HCT116 (cell line): ENCODE measurements at regions not wholly inside any gene's neighbourhood (a gene's known extent, or its start where the extent isn't known, plus 50 kb on each side); places are given as distances from the start of the nearest gene placed in this dataset.

Experiments
- ATAC-seq: fragments of 200-7000 bp; cut with Tn5 transposase; 2 replicates; pipeline ENCODE4 v1.9.1; 2020; ENCODE audit warnings: mild to moderate bottlenecking, moderate library complexity
- BruUV-seq: library from RNA; stranded (reverse); fragments of 400-500 nt; replicated peaks from 2 replicates; lab custom pipeline; 2021; lab: Mats Ljungman, UMichigan
- CTCF ChIA-PET: fragments of 300-600 bp; sonication (Branson Sonifier 250); formaldehyde crosslinking; loops from one replicate; lab custom pipeline; 2021; ENCODE audit warnings: antibody characterized with exemption; lab: Charles Lee
- POLR2A ChIA-PET: fragments of 300-600, 350-600 bp; sonication (Branson Sonifier 250); formaldehyde crosslinking; loops from one replicate; lab custom pipeline; 2021; ENCODE audit warnings: antibody characterized with exemption; lab: Charles Lee
- RAD21 ChIA-PET, 2 experiments: fragments of 300-600 bp; sonication (Branson Sonifier 250); formaldehyde crosslinking; loops; one replicate each; lab custom pipeline; 2023; ENCODE audit warnings: low total read pairs in 2 of 2; ENCODE audit not compliant: uncharacterized antibody in 2 of 2, unreplicated experiment in 2 of 2, low non-redundant PET in 1 of 2; lab: Charles Lee
- DNase-seq: peaks from one replicate; pipeline ENCODE4 v3.0.0-alpha.2; 2010; ENCODE audit warnings: low read depth, low spot score
- H2AFZ ChIP-seq: fragments of 200-600 bp; shearing (Covaris generic), sonication (generic); 2 replicates; pipeline ENCODE4 v1.6.1; 2017; ENCODE audit warnings: low read depth, mixed run types, mixed read lengths, antibody characterized with exemption, low read length; ENCODE audit not compliant: poor library complexity, severe bottlenecking
- H3K27ac ChIP-seq: 2 replicates; pipeline ENCODE4 v1.5.1; 2012; ENCODE audit warnings: low read depth, low read length
- H3K27me3 ChIP-seq: fragments of 200-600 bp; sonication (generic); 2 replicates; pipeline ENCODE4 v1.6.1; 2016; ENCODE audit warnings: mixed run types, low read length, mixed read lengths; ENCODE audit not compliant: insufficient read depth
- H3K36me3 ChIP-seq, 2 experiments: fragments of 200-500 bp in 1 of 2; fragments of 200-600 bp in 1 of 2; sonication (Bioruptor generic) in 1 of 2; sonication (generic) in 1 of 2; 2 replicates each; pipeline versions ENCODE4 v1.5.1 to v1.6.1; 2014 to 2016; ENCODE audit warnings: low read length in 2 of 2, inconsistent platforms in 1 of 2, mixed read lengths in 1 of 2, mixed run types in 1 of 2; ENCODE audit not compliant: insufficient read depth in 2 of 2, control insufficient read depth in 1 of 2
- H3K4me1 ChIP-seq, 2 experiments: fragments of 200-600 bp in 1 of 2; sonication (generic) in 1 of 2; 2 replicates each; pipeline versions ENCODE4 v1.5.1 to v1.6.1; 2012 to 2017; ENCODE audit warnings: low read length in 2 of 2, inconsistent platforms in 1 of 2, mild to moderate bottlenecking in 1 of 2, mixed read lengths in 1 of 2, mixed run types in 1 of 2, moderate library complexity in 1 of 2; ENCODE audit not compliant: insufficient read depth in 2 of 2, control insufficient read depth in 1 of 2
- H3K4me2 ChIP-seq: fragments of 200-600 bp; sonication (generic); 2 replicates; pipeline ENCODE4 v1.6.1; 2017; ENCODE audit warnings: mixed run types, low read length, mixed read lengths
- H3K4me3 ChIP-seq, 2 experiments: fragments of 200-600 bp in 1 of 2; sonication (generic) in 1 of 2; replicated peaks in 1 of 2; 2 replicates each; pipeline ENCODE4 v1.5.1; 2011 to 2016; ENCODE audit warnings: low read length in 2 of 2, control low read depth in 1 of 2, low read depth in 1 of 2, mild to moderate bottlenecking in 1 of 2, mixed read lengths in 1 of 2, mixed run types in 1 of 2
- H3K79me2 ChIP-seq: fragments of 200-600 bp; sonication (generic); 2 replicates; pipeline ENCODE4 v1.6.1; 2017; ENCODE audit warnings: mild to moderate bottlenecking, mixed run types, low read length, moderate library complexity, mixed read lengths; ENCODE audit not compliant: insufficient read depth
- H3K9ac ChIP-seq: fragments of 200-600 bp; sonication (generic); 2 replicates; pipeline ENCODE4 v1.6.1; 2016; ENCODE audit warnings: low read length, mixed read lengths
- H3K9me2 ChIP-seq: fragments of 200-600 bp; sonication (generic), shearing (Covaris generic); 2 replicates; pipeline ENCODE4 v1.6.1; 2017; ENCODE audit warnings: mixed run types, mild to moderate bottlenecking, moderate library complexity; ENCODE audit not compliant: insufficient read depth
- H3K9me3 ChIP-seq, 2 experiments: fragments of 200-500 bp in 1 of 2; fragments of 200-600 bp in 1 of 2; sonication (Bioruptor generic) in 1 of 2; sonication (generic) in 1 of 2; 2 replicates each; pipeline ENCODE4 v1.6.1; 2014 to 2017; ENCODE audit warnings: low read length in 2 of 2, mixed read lengths in 2 of 2, inconsistent platforms in 1 of 2, low read depth in 1 of 2, mild to moderate bottlenecking in 1 of 2, mixed run types in 1 of 2, moderate library complexity in 1 of 2; ENCODE audit not compliant: control insufficient read depth in 1 of 2, insufficient read depth in 1 of 2
- H4K20me1 ChIP-seq: fragments of 200-600 bp; sonication (generic), shearing (Covaris generic); 2 replicates; pipeline ENCODE4 v1.6.1; 2017; ENCODE audit warnings: mixed run types, mild to moderate bottlenecking, moderate library complexity; ENCODE audit not compliant: insufficient read depth
- CBX3 ChIP-seq: IDR thresholded peaks from 2 replicates; pipeline ENCODE4 v1.6.1; 2012; ENCODE audit warnings: low read depth
- EZH2phosphoT487 ChIP-seq: fragments of 200-600 bp; IDR thresholded peaks from 2 replicates; pipeline ENCODE4 v1.6.1; 2018; ENCODE audit warnings: antibody characterized with exemption, borderline replicate concordance
- FOSL1 ChIP-seq: IDR thresholded peaks from 2 replicates; pipeline ENCODE4 v1.6.1; 2012; ENCODE audit warnings: low read depth
- POLR2A ChIP-seq: IDR thresholded peaks from 2 replicates; pipeline ENCODE4 v1.7.0; 2011; ENCODE audit warnings: borderline replicate concordance; ENCODE audit not compliant: insufficient read depth, insufficient read length; ENCODE audit errors: extremely low read depth
- REST ChIP-seq: IDR thresholded peaks from 2 replicates; pipeline ENCODE4 v1.6.1; 2012; ENCODE audit warnings: low read depth
- TCF7L2 ChIP-seq: IDR thresholded peaks from 2 replicates; pipeline ENCODE4 v1.7.0; 2011; ENCODE audit warnings: borderline replicate concordance, inconsistent platforms; ENCODE audit not compliant: insufficient read depth, insufficient read length; ENCODE audit errors: extremely low read depth
- YY1 ChIP-seq: IDR thresholded peaks from 2 replicates; pipeline ENCODE4 v1.6.1; 2011; ENCODE audit warnings: low read length, low read depth, moderate library complexity, mild to moderate bottlenecking; ENCODE audit not compliant: insufficient replicate concordance; ENCODE audit errors: extremely low read depth
- ZFX ChIP-seq: fragments of 450-650 bp; IDR thresholded peaks from 2 replicates; pipeline ENCODE4 v1.6.1; 2017
- intact Hi-C: fragments of 100-400 bp; cut with micrococcal nuclease; formaldehyde crosslinking; loops from 2 replicates; pipeline ENCODE4 v1.10.0; 2022

DNA sequence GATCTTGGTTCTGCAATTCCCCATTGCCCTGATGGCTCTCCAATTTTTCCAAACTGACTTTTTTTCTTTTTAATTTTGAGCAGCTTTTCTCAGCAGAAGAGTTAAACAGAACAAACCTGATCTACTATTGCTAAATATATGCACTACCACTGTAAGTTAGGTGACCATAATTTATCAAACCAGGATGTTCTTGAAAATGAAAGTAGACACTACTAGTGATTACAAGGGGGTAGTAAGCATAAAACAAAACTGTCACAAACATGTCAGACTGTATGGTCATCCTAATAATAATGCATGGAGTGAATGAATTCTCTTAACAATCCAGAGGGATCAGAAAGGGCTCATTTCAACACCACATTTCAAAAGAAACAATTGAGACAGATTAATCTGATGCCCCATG, 183.0 kb upstream of the FOXN3 start:
- Histone ChIP-seq H3K4me2 (no peak overlapping the region), H3K36me3 (no peaks in the 10 kb centered on the region), H3K4me3 (no peak overlapping the region), H3K27ac (no peak overlapping the region), H3K9ac (no peak overlapping the region), H3K27me3 (no peaks in the 10 kb centered on the region), H4K20me1 (no peaks in the 10 kb centered on the region), H3K9me2 (no peaks in the 10 kb centered on the region)
- CTCF ChIA-PET = no interaction called here
- DNase-seq (no peak), ATAC-seq (no peak)
- intact Hi-C loops = no loop called here
- BruUV-seq = no TSS peak
- TF ChIP-seq ZFX (no peak), REST (no peak), TCF7L2 (no peak)
- TF ChIP-seq, all 23 proteins: peak for 0
- Histone ChIP-seq H3K4me1 (no peaks in the 10 kb centered on the region), H3K79me2 (no peaks in the 10 kb centered on the region), H2AFZ (no peak overlapping the region), H3K9me3 (peaks cover 0 to 20% of the 10 kb centered on the region in 2 experiments; a peak in 2 of 4 replicates)
- RAD21 ChIA-PET = no interaction called here
- POLR2A ChIA-PET = no interaction called here

DNA sequence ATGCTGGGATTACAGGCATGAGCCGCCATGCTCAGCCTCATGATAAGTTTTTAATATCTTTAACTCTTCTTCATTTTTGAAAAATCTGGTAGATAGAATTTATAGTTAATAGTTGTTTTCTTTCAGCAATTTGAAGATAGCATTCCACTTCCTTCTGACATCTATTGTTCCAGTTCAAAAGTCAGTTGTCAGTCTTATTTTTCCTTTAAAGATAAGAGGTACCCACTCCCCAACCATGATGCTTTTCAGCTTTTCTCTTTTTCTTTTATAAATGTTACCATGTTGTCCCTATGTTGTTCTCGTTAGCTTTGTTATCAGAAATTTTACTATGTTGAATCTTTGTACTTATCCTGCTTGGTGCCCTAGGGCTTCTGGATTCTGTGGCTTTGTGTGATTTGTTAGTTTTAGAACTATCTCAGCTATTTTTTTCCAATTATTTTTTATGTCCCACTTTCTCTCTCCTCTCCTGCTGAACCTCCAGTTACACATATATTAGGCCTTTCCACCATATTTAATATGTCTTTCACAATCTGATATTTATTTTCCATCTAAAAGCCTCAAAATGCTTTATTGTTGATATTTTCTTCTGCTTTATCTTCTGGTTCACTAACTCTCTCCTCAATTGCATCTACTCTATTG, 181.6 kb upstream of the FOXN3 start:
- intact Hi-C loops = no loop called here
- H3K4me3 ChIP-seq = no peak overlapping the region
- no peak overlapping the region for H3K4me2 ChIP-seq
- ATAC-seq = no peak
- H3K9me2 ChIP-seq = no peaks in the 10 kb centered on the region
- H2AFZ ChIP-seq = no peak overlapping the region
- peak; percentile 16 for DNase-seq
- ChIA-PET POLR2A (no interaction called here), CTCF (no interaction called here), RAD21 (interaction anchor here in 1 of 2 experiments (0.6 kb wide), 1 partner anchor 172 kb away, joined by 4 read pairs; no protein-coding TSS in a partner anchor)
- H3K36me3 ChIP-seq = no peaks in the 10 kb centered on the region
- BruUV-seq = no TSS peak
- H3K79me2 ChIP-seq = no peaks in the 10 kb centered on the region
- no peaks in the 10 kb centered on the region for H3K27me3 ChIP-seq
- TF ChIP-seq EZH2phosphoT487 (no peak), YY1 (no peak), FOSL1 (no peak), CBX3 (peak; percentile 58; the same call in 1 of the 2 replicates), POLR2A (no peak)
- H4K20me1 ChIP-seq = no peaks in the 10 kb centered on the region
- no peak overlapping the region for H3K27ac ChIP-seq
- no peak overlapping the region for H3K9ac ChIP-seq
- peaks cover 0 to 20% of the 10 kb centered on the region in 2 experiments; a peak in 2 of 4 replicates for H3K9me3 ChIP-seq
- H3K4me1 ChIP-seq = no peaks in the 10 kb centered on the region
